Activated CD4-positive, alpha-beta T cell treated with anti-CD3 and anti-CD28 coated beads, Interleukin-10, Interleukin-2, amounts not matched to agents 100 ng/mL and 50 ng/mL, durations not matched to agents 16 hours and 8 hours (primary cell): ENCODE measurements at regions not wholly inside any gene's neighbourhood (a gene's known extent, or its start where the extent isn't known, plus 50 kb on each side); places are given as distances from the start of the nearest gene placed in this dataset.
"Not testable (repeated sequence)": the region's sequence is repeated elsewhere in the genome, so short reads cannot be mapped to it uniquely, and the experiment has no call there.

ENCODE experiments used
- DNase-seq: peaks from one replicate; pipeline ENCODE4 v3.0.0-alpha.2; 2020

DNA sequence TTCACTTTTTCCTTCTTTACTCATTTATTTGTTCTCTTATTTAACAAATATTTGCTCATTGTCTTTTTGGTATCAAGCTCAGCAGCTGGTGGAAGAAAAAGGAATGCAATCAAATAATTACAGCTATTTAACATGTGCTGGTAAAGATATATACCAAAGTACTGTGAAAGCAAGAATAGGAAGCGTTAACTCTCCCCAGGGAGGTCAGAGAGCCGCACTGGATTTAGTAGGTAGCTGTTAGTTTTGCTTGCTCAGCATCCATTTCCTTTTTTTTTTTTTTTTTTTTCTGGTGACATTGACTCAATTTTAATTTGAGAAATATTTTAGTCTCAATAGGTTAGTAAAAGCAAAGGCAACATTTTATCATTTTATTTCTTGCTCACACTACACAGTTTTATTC lies 308.5 kb upstream of the MDFIC2 start:
- no peak for DNase-seq

DNA sequence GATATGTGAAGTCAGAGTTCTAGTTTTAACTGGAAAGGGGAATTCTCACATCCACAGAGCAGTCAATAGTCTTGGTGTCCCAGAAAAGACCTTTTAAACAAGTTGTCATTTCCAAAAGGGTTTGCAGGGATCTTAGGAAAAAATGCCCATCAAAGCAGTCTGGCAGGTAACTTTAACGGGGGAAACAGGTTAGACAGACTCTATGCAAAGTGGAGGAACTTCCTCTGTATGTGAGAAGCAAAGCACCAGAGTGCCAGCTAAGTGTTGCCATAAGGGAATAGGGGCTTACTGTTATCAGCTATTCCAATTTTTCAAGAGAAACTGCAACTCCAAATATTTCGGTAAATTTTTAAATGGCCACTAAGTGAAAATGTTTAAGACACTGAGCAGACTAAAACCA lies 307.9 kb upstream of the MDFIC2 start:
- no peak for DNase-seq

DNA sequence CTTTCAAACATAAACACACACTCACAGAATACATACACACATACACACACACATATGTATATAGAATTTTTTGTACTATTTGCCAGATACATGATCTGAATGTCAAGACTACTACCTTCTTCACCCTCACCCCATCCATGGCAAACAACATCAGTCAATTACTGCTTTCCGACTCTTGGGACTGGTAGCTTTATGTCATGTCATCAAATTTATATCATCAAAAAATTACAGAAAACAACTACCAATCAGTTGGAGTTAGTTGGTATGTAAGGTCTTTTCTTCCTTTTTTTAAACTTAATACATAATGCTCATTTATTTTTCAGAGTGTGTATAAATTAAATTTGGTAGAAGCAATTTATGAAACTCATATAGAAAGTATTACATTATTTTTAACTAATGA lies 305.7 kb upstream of the MDFIC2 start:
- no peak for DNase-seq

DNA sequence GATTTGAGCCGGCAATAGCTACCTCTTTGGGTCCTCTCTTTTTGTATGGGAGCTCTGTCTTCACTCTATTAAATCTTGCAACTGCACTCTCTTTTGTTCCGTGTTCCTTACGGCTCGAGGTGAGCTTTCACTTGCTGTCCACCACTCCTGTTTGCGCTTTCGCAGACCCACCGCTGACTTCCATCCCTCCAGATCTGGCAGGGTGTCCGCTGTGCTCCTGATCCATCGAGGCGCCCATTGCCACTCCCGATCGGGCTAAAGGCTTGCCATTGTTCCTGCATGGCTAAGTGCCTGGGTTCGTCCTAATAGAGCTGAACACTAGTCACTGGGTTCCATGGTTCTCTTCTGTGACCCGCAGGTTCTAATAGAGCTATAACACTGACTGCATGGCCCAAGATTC lies 304.9 kb upstream of the MDFIC2 start:
- DNase-seq = not testable (repeated sequence)

DNA sequence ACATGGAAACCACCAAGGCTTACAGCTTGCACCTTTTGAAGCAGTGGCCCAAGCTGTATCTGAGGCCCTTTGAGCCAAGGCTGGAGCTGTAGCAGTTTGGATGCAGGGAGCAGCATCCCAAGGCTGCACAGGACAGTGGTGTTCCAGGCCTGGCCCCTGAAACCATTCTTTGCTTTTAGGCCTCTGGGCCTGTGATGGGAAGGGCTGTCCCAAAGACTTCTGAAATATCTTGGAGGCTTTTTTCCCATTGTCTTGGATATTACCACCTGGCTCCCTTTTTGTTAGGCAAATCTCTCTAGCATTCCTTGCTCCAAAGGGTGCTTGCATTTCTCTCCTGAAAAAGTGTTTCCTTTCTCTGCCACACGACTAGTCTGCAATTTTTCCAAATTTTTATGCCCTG lies 302.8 kb upstream of the MDFIC2 start:
- DNase-seq = no peak

DNA sequence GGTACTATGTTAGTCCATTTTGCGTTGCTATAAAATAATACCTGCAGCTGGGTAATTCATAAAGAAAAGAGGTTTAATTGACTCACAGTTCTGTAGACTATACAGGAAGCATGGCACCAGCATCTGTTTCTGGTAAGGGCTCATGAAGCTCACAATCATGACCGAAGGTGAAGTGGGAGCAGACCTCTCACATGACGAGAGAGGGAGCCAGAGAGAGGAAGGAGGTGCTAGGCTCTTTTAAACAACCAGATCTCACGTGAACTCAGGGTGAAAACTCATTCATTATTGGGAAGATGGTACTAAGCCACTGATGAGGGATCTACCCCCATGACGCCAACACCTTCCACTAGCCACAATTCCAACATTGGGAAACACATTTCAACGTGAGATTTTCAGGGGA lies 301.7 kb upstream of the MDFIC2 start:
- no peak for DNase-seq

DNA sequence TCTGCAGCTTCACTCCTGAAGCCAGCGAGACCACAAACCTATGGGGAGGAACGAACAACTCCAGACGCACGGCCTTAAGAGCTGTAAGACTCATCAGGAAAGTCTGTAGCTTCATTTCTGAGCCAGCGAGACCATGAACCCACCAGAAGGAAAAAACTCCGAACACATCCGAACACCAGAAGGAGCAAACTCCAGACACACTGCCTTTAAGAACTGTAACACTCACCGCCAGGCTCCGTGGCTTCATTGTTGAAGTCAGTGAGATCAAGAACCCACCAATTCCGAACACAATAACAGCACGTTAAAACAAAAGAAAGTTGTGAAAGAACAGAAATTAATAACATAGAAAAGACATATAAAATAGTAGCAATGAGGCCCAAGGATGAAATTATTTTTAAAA lies 300.5 kb upstream of the MDFIC2 start:
- DNase-seq = no peak

DNA sequence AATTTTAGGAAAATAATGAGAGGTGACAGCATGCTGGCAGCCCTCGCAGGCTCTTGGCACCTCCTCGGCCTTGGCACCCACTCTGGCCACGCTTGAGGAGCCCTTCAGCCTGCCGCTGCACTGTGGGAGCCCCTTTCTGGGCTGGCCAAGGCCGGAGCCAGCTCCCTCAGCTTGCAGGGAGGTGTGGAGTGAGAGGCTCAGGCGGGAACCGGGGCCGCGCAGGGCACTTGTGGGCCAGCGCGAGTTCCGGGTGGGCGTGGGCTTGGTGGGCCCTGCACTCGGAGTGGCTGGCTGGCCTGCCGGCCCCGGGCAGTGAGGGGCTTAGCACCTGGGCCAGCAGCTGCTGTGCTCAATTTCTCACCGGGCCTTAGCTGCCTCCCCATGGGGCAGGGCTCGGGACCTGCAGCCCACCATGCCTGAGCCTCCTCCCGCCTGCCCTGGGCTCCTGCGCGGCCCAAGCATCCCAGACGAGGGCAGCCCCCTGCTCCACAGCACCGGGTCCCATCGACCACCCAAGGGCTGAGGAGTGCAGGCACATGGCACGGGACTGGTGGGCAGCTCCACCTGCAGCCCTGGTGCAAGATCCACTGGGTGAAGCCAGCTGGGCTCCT lies 299.3 kb upstream of the MDFIC2 start:
- DNase-seq = not testable (repeated sequence)

DNA sequence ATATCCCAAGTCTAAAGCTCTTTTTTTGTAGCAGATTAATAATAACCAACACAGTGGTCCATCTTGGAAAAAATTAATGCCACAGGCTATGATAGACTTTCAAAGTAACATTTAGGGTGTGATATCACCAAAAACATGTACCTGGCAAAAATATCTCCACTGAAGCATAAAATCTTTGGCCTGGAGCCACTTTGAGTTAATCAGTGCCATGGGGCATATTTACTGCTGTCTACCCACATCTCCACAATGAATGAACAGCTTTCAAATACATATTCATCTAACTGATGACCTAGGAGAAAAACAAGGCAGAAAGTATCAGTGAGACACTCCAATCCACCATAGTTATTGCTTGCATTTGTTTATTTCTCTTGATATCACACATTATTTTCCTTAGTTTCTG lies 296.0 kb upstream of the MDFIC2 start:
- DNase-seq = no peak

DNA sequence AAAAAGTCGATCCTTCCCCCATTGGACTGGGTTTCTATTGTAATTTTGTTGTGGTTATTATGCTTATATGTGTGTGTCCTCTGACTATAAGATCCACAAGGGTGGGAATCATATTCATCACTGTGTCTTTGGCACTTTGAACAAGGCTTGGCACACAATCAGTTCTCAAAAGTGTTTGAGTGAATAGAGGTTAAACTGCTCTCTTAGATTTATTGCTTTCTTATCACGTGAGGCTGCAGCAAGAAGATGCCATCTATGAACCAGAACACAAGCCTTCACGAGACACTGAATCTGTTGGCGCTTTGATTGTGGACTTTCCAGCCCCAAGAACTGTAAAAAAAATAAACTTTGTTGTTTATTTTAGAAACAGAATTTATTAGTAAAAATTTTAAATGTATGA lies 295.0 kb upstream of the MDFIC2 start:
- DNase-seq = no peak

DNA sequence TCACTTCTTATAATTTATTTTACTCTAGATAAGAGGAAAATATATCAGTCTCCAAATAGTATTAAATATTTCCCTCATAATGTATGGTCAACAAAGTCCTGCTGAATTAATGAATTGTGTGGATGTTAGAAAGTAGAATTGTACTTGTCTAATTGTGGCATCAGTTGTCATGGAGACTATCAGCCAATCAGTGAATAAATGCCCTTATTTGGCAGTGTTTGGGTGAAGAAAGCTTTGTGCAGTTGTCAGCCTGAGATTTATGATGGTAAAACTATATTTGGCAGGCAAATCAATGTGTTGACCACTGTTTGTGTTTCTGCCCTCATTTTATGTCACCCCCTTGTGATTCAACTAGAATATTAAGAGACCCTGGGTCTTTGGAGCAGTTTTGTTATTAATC lies 293.6 kb upstream of the MDFIC2 start:
- DNase-seq = no peak

DNA sequence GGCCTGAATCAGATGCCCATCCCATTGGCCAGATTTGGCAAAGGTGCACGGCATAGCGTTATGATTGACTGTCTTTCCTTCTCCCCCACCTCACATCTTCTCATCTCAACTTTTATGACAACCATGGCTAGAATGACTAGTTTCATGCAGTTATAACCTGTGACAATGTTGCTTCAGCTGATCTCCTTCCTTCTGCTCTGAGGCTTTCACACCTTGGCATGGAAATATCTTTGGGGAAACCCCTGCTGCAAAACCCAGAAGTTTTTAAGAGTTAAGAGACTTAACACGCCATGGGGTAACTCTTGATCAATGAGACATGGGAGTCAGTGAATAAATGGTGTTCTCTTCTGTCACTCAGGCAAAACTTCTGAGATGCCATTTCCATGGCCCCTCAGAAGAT lies 290.7 kb upstream of the MDFIC2 start:
- peak; percentile 47 for DNase-seq

DNA sequence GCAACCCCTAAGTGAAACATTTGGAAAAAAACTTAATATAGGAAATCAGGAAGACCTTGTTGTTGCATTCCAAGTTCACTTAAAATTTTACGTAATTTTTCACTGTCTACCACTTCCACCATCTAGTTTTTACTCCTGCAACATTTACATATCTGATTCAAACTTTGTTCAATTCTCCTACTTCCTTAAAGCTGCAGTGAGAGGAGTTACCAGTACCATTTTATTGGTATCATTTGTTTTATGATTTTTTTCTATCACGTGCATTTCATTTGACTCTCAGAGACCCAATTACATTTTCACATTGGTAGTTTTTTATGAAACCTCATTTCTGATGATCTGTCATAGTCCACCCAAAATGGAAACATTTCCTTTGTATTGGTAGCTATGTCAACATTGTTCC lies 284.9 kb upstream of the MDFIC2 start:
- DNase-seq = no peak

DNA sequence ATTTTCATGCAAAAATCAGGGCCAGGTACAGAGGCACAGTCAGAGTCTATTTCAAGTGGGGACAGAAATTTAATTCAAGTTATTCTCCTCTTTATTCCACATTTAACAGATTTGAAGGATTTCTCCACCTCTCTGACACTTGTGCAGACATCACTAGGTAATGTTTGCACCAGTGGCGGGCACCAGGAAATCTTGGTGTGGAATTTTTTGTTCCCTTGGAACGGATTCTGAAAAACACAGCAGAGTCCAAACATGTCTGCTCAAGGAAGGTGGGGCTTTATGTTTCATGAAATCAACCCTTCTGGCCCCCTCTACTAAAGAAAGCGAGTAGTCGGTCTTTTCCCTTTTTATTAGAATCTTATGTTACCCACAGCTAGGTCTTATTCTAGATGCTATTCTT lies 271.2 kb upstream of the MDFIC2 start:
- DNase-seq = no peak

DNA sequence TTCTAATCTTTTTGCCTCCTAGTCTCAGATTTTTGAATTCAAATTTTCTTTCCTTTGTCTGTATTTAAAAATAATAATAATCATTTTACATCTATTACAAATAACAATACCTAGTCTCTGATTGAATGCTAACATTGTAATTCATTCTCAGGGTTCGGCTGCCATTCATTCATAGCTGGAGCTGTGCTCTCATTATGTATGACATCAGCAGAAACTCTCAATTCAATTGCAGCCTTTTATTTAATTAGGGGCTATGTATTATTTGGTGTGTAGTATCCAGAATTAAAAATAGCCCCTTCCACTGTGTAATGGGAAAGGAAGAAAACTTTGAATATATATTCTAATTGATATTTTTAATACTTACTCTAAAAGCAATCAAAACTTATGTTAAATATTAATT lies 270.4 kb upstream of the MDFIC2 start:
- DNase-seq = no peak

DNA sequence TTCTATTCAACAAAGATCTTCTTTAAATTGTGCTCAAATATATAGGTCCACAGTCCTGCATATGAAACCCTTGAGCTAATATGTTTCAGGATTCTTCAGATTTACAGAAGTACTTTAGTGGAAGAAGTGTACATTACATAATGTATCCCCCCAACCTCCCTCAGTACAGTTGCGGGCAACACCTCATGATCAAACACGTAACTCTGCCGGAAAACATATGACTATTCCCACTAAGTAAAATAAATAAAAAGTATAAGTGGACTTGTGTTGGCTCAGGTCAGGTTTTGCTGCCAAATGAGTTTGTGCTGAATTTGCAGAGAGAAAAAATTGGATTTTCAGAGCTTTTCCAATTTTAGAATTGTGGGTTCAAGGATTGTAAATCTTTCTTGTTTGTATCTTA lies 267.6 kb upstream of the MDFIC2 start:
- DNase-seq = no peak

DNA sequence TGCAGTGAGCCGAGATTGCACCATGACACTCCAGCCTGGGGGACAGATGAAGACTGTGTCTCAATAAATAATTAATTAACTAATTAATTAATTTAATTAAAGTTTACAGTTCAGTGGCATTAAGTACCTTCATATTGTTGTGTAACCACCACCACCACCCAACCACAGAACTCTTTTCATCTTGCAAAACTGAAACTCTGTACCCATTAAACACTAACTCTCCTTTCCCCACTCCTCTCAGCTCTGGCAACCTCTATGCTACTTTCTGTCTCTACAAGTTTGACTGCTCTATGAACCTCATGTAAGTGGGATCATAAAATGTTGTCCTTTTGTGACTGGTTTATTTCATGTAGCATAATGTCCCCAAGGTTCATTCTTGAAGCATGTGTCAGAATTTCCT lies 259.3 kb upstream of the MDFIC2 start:
- DNase-seq = no peak

DNA sequence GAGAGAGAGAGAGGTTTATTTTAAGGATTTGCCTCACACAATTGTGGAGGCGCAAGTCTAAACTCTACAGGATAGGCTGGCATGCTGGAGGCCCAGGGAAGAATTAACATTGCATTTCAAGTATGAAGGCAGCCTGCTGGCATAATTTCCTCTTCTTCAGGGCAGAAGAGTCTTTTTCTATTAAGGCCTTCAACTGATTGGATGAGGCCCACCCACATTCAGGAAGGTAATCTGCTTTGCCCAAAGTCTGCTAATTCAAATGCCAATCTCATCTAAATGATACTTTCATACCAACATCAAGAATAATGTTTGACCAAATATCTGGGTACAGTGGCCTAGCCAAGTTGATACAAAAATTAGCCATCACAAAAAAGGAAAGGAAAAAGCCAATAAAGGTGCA lies 258.1 kb upstream of the MDFIC2 start:
- no peak for DNase-seq

DNA sequence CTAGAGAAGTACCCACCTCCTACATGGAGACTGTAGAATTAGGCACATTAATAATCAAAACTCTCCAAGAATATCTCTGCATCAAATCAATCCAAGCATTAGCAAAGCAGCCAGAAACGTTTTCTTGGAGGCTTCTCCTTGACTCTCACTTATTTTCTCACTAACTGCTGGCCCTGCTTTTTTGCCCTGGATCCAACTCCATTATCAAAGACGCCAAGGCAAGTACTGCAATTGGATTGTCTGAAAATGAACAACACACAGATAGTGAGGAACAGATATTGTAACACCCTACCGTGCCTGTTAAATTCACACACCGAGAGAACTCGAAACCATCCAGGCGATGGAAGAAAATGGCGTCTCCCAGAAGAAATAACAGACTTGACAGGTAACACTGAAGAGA lies 256.2 kb upstream of the MDFIC2 start:
- no peak for DNase-seq

DNA sequence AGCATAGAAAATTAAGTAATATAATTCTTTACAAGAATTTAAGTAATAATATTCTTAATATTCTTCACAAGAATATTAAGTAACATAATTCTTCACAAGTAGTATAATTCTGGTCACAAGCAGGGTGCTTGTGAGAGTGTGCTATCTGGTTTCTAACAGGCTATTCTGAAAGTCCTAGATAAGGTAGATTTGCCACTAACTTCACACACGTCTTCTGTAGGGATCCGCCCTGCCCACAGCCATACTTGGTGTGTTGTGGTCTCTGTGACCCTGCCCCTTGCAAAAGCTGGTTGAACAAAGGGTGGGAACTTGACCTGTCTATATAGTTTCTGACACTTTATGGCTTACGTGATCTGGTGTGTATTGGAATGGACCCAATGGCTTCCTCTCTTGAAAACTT lies 253.4 kb upstream of the MDFIC2 start:
- DNase-seq = no peak

DNA sequence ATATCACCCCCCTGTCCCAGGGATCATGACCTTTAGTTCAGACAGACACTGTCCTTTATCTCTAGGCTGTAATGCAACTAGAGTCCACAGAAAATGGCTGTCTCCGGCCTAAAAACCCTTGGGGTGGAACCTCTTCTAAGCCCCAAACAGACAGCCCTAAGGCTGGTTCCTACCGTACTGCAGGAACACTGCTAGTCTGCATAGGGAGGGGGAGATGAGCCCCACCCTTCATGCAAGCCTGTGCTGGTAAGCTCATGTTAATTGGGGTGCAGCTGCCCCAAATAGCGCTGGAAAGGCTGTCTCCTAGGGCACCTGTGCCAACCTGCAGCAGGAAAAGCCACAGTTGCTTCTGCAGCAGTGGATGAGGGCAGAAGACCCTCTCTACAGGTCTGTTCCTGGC lies 252.1 kb upstream of the MDFIC2 start:
- DNase-seq = no peak

DNA sequence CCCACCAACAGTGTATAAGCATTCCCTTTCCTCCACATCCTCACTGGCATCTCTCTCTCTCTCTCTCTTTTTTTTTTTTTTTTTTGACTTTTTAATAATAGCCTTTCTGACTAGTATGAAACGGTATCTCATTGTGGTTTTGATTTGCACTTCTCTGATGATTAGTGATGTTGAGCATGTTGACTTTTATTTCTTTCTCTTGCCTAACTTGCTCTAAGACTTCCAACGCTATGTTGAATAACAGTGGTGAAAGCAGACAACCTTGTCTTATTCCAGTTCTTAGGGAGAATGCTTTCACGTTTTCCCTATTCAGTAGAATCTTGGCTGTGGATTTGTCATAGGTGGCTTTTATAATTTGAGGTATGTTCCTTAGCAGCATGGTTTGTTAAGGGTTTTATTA lies 249.4 kb upstream of the MDFIC2 start:
- DNase-seq = no peak

DNA sequence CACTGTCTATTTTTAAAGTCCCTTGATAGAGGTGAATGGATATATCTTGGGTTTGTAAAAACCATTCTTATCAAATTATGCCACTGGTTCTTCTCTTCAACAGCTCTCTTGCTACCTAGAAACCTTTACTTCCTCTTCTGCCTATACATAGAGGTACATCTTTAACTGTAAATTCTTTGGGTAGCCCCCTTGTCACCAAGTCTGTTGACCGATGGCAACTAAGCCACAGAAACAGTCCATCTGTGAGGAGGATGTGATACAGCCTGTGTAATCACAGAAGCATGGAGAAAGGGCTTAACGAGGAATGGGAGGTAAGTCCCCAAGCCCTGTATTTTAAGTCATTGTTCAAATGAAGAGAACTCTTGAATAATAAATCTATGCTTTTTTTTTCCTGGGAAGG lies 246.5 kb upstream of the MDFIC2 start:
- no peak for DNase-seq

DNA sequence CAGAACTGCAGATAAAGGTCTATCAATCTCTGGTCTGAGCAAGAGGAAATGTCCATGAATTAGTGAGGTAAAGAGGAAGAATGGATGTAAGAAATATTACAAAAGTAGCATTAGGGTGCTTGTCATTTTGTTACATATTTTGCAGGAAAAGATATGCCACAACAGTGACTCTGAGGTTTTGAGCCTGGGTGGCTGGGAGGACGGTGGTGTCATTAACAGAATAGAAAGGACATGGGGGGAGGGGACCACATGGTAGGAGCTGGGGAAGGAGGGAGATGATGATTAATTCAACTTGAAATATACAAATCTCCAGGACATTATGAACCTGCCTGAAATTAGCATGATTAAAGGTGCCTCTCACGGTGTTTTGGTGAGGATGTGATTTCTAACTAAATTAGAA lies 245.5 kb upstream of the MDFIC2 start:
- DNase-seq = no peak

DNA sequence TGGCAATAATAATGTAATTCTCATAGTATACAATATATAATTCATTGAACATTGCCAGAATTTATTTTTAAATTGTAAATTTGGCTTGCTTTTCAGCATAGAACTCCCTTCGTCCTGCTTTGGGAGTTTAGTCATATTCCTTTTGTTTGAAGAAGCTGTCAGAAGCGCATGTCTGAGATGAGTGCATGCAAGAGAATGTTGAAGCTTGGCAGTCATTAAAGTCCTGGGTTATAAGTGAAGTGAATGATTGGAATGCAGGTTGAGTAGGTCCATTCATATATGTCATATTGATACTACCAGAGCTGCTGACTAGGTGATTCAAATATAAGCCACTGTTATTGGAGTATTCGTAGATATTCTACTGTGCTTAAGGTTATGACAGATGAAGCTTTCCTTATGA lies 243.6 kb upstream of the MDFIC2 start:
- DNase-seq = no peak

DNA sequence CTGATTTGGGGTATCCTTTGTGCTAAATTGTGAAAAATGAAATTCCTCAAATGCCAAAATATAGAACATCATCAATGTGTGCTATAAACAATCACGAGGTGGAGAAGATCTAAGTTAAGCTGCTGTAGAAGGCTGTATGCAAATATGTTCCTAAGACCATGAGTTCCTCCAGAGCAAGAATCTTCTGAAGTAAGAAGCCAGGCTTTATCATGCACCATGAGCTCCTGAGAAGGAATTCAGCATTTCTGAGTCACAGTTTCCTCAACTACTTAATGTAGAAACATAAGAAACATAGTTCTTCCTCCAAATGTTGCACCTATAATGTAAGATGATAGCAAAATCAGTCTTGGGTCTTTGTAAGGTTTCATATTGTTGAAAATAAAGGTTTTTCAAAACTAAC lies 241.7 kb upstream of the MDFIC2 start:
- no peak for DNase-seq
